HG03521 (cell line): ENCODE measurements at regions not wholly inside any gene's neighbourhood (a gene's known extent, or its start where the extent isn't known, plus 50 kb on each side); places are given as distances from the start of the nearest gene placed in this dataset.
"Not testable (repeated sequence)": the region's sequence is repeated elsewhere in the genome, so short reads cannot be mapped to it uniquely, and the experiment has no call there.

Experiments
- ATAC-seq: cut with Tn5 transposase; IDR thresholded peaks from one replicate; pipeline ENCODE4 v1.9.1; 2021; ENCODE audit warnings: mild to moderate bottlenecking, moderate library complexity; ENCODE audit not compliant: unreplicated experiment

DNA sequence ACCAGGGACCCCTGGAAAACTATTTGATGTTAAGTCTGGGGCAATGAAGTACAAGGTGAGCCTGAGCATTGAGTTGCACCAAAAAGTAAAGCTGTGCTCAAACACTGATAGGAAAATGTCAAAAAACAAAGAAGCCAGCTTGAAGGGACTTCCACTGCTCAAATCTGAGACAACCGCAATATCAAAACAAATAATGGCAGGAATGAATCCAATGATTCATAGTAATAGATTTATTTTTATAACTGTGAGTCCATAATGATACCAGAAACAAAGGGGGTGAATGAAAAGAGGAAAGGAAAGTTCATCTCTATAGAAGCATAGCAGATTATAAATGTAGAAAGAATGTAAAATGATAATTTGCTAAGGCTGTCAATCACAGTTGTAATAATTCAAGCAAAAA, 237.3 kb upstream of the ZBTB20 start:
- ATAC-seq, result no peak

DNA sequence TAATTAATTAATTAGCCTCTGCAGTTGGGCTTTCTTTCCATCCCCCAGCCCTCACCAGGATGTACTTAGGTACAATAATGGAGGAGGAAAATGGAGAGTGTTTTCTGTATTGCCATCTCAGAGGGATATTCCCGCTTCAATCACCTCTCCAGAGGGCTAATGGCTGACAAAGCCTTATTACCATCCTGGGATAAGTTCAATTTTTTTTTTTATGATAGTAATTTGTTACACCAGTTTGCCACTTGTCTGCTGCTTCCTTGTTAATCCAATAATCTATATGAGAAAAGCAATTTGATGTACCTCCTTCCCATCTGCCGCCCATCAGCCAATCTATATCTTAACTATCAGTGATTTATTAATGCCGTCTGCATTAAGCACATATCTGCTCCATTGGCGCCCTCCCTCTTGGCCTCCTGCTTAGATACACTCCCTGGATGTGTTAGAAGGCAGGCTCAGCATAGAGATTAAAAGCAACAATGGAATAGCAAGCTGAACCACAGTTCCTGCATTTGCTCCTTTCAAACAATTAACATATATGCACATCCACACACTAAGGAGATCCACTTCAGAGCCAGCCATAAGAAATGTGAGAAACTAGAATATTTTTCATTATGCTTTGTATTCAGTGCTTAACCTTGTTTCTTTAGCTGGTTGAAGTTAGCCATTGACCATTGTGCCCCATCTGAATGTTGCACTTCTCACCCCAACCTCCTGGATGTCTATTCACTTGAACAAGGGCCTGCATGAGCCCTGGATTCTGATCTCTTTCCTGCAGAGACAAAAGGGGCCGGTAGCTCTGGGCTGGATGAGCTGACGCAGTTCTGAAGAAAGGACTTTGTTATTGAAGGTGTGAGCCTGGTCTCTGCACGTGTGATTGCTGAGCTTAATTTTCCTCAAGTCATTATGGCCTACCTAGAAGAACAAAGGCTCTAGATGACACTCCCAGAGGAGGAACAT, 237.3 kb upstream of the GAP43 start:
- no peak for ATAC-seq

DNA sequence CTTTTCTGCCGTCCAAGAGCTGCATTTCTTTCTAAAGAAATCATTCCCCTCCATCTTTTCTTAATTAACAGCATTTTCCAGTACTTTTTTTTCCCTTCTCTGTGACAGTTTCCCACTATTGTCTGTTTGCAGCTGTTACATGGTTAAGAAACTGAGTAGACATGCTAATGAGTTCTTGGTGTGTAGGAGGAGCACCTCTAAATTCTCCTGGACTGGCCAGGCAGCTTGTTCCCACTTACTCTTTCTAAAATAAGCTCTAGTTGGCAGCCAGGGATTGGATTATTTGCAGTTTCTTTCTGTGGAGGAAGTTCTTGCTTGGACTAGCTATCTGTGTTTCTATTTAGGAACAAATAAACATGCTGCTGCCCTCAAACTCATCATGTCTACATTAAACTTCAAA, 235.1 kb upstream of the GAP43 start:
- ATAC-seq, result no peak

DNA sequence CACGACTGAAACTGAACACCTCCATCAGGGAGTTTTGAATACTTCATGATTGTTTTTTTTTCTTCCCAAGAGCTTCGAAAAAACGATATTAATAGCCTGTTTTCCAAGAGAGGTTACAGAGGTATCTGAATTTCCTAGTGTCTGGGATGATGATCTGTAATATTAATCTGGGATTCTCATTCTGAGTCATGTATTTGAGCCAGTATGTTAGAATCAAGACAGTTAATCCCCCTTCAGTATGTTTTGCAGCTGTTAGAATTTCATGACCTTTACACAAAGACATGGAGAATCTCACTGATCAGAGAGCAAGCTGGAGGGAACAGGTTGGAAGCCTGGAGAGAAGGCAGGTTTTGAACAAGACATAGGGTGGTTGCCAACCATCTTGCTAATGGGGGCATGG, 234.5 kb upstream of the GAP43 start:
- ATAC-seq, result no peak

DNA sequence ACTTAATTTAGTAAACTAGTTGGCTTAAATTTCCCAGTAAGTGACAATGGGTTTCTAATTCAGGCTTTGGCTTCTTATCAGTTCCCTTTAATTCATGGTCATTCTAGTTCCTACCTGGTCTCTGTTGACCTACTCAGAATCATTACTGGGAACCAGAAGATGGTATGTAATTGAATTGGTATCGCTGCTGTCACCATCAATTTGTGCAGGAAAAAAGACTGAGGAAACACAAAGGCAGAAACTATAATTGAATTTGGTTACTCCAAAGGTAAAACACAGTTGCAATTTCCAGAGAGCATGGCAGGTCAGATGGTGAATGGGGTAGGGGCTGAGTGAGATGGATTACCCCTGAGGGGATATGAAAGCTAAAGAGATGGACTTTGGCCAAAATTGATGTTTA, 226.5 kb upstream of the GAP43 start:
- no peak for ATAC-seq

DNA sequence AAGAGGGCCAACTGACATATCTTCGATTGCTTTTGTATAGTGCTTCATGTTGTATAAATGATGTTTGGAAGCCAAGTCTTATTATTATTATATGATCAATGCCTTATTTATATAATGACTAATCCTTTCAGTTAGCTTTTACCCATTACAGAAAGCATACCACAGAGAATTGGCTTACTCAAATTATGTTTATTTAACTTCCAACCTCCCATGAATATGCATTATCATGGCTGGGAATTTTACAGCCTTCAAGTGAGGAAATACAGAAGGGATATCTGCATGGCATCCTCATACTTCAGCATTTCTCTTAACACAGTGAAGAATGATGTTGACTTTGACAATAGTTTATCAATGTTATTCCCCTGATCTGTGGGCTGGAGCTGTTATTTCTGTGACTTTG, 225.9 kb upstream of the GAP43 start:
- ATAC-seq, result no peak

DNA sequence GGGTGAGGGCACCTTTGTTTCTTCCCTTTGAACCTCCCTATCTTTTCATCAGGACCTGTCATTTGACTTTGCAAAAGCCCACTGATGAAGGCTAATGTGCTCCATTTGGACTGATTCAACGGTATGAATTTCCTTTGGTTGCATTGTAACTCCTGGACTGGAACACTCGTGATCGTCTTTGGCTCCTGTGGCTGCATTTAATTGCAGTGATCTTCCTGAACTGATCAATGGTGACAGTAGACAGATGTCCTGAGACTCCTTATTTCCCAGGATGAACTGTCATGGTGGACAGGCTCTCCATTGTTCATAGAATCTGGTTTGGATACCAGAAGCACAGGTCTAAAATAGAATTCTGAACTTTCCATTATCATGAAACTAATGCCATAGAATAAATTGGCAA, 224.8 kb upstream of the GAP43 start:
- no peak for ATAC-seq

DNA sequence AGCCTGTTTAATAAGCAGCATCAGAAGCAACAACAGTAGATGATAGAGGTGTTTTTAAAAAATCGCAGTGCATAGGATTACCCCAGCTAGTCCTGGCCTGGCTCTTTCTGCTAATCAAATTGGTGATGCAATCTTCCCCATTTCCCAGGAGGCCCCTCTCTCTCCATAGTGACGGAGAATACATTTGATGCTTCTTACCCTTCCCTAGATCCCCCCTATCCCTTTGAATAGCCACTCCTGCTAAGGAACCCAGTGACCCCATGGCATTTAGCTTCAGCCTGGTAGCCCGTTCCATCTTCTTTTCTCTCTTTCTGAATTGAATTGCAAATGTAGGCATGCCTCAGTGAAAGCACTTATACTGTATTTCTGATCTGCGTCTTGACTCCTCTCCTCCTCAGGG, 223.6 kb upstream of the GAP43 start:
- no peak for ATAC-seq

DNA sequence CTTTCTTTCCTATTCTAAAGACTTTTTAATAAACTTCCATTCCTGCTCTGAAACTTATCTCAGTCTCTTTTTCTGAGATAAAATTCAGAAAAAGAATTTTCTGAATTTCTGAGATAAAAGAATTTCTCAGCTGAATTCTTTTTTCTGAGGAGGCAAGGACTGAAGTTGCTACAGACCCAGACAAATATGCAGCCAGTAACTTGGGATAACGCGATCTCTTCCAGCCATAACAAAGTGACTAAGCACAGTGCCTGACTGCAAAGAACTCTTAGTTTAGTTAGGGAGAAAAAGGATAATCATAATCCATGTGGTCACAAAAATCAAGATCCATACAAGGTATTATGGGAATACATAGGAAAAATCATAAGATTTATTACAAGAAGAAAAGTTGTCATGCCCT, 222.0 kb upstream of the GAP43 start:
- ATAC-seq, result no peak

DNA sequence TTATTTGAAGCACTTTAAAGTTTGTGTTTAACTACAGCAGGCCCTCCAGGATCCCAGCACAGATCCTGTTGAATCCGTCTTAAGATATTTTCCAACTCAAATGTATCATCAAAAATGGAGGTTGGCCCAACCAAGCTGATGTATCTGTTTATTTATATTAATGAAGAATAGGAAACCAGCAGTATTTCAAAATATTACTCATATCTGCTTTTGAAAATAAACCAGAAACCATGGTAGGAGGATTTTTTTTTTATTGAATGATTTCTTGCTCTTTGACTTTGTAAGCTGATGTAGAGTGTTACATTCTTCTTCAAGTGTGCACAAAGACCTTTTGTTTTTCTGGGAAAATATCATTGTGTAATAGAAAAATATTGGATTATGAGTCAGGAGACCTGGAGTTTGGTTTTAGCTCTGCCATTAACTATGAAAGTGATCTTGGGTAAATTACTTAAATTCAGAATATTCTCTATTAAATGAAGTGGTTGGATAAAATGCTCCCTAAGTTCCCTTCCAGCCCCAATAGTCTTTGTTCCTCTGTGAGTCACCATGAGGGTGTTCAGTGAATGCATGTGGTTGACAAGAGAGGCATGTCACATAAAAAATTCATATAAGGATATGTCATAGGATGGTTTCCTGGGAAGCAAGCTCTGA, 221.3 kb upstream of the GAP43 start:
- no peak for ATAC-seq

DNA sequence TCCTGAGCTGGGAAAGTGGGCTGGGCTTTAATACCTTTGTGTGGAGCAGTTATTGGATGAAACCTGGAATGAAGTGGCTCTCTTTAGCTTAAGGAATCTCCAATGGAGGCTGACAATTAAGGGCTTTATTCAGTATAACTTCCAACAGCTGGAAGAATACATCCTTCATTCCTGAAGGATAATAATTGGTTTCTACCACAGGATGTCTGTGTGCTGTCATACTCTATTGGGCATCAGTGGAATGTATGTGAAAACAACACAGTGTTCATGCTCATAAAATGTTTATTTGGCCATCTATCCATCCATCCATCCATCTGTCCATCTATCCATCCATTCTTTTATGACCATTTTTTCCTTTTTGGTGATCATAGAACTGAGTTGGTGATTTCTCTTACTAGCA, 220.7 kb upstream of the GAP43 start:
- no peak for ATAC-seq

DNA sequence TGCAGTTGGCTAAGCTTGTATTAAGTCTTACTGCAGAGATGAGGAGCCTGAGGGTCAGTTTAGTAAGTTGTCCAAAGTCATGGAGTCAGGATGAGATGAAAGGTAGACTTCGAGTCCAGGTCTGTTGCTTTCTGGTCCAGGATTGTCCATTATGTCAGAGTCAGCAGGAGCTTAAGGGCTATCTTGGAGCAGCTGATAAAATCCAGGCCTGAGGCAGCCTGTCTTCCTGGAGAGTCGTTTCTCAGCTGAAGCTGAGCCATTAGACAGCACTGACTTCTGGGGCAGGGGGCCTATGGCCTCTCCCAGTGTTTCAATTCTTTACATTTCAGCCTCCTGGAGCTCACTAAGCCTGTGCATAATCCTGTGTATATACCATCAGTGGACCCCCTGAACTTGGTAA, 219.5 kb upstream of the GAP43 start:
- ATAC-seq, result no peak

DNA sequence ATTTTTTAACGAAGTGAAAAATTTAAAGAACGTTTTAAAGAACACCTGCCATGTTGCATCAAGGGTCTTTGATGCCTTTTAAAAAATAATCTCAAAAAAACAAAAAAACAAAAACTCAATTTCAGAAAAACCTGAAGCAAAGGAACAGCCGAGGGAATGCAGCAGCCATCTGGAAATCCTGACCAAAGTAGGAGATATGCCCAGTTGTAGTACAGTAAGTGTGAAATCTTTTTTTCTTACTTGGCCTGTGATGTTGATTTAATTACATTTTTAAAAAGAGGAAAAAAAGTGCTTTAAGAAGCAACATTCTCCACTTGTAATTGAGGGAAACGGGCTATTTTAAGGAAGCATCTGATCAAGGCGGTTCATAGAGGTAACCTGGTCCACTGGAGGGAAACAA, 213.7 kb upstream of the GAP43 start:
- ATAC-seq, result no peak

DNA sequence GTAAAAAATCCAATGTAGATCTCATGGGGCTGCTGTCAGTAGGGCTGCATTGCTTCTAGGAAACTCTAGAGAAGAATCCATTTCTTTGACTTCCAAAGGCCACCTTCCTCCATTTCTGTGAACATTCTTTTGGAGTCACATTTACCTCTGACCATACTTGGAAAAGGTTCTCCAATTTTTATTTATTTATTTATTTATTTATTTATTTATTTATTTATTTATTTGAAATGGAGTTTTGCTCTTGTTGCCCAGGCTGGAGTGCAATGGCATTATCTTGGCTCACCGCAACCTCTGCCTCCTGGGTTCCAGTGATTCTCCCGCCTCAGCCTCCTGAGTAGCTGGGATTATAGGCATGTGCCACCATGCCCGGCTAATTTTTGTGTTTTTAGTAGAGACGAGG, 208.7 kb upstream of the GAP43 start:
- ATAC-seq, result not testable (repeated sequence)

DNA sequence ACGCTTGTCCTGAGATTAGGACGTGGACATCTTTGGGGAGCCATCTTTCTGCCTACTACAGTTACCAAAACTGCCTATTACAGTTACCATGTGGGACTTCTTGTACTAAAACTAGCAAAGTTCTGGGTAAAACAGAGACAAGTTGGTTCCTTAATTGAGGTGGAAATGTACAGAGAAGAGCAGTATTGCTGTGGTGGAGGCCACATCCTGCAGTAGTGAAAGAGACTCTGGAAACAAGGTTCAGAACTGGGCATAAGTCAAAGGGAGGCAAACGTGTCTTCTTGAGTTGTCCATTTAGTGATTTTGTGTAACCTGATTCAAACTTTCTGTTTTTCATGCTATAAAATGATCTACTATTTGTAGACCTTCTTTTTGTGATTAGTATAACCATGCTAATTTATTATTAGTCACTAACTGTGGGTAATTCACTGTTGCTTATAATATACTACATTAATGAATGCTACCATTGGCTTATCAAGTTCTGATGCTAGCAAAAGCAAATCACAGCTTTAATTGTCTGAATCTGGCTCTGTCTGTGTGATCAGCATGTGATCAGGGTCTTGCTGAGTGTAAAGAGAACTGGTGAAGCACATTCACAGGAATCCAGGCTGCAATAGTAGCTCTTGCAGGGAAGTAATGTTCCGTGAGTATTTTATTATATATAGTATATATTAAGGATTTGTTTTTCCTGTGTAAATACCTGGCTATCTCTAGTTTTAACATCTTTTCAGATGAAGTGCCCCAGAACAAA, 207.9 kb upstream of the GAP43 start:
- ATAC-seq, result no peak

DNA sequence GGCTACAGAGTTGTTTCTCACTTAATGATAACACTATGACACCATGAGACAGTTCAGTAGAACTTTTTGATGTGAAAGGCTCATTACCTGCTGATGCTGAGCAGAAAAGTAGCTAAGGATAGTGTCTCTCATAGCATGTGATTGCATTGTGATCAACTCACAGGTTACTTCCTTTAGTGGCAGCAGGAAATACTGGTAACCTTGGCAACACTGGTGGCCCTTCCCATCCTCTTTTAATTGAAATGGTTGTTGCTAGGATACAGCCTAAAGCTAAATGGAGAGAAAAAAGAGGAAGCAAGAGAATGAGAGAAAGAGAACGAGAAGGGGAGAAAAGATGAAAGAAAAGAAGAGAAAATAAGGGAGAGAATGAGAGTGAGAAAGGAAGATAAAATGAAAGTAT, 204.7 kb upstream of the GAP43 start:
- ATAC-seq, result no peak

DNA sequence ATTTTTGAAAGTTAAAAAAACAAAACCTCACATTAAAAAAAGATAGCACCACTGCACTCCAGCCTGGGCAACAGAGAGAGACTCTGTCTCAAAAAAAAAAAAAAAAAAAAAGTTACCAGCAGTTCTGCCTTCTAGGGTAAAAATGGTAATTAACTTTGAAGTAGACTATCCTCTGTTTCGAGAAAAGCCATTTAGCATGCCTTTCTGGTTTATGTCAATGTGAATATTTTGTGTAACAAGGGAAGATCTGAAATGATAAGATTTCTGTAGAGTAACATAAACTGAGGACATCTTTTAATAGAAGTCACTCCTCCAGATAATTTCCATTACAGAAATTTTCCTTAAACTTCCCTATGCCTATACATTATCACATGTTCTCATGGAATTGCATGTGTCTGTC, 203.2 kb upstream of the GAP43 start:
- ATAC-seq, result no peak

DNA sequence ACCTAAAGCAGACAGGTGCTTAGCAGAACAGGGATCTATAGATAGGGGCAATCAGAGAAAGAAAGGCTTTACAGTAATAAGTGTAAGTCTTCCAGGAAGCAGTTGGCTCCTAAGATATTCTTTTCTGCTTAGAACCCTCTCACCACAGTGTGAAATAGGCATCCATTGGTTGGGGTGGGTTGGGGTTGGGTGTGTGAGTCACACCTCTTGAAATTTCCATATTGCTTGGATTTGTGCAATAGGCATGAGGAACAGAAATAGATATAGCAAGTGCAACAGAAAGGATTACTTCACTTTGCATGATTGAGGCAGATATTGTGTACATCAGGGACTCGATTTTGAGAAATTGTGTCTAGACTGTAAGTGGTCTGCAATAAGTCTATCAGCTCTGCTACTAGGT, 200.1 kb upstream of the GAP43 start:
- ATAC-seq, result no peak

DNA sequence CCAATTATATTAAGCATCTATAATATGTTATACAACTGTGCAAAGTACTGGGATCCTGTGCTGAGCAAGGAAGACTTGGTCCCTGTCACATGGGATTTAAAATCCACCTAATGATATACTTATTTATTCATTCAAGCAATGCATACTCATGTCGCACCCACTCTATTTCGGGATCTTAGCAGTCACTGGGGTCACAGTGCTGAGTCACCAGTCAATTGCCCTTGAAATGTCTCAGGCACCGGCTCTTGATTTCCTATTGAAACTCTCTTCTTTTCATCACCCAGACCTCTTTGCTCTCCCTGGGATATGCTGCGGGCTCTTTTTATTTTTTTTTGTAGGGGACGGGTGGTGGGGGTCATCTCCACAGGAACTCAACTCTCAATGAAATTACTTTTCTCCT, 194.5 kb upstream of the GAP43 start:
- no peak for ATAC-seq

DNA sequence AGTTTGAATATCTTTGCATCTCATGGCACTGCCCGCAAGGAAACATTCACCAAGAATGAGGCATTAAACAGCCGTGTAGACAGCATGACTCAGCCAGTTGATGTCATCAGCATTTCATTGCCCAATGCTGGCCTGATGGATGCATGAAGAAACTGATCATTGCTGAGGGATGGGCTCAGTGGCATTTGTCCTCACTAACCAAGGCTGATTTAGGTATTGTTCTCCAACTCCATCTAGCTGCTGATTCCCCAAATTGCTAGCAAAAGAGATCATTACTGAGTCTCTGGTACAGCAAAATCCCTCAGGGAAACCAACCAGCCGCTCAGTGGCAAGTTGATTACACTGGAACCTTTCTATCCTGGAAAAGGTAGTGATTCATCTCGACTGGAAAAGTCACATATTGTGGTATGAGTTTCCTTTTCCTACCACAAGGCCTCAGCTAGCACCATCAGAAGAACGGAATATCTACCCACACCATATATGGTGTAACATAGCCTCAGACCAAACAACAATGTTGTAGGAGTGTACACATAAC, 186.5 kb upstream of the GAP43 start:
- ATAC-seq, result no peak

DNA sequence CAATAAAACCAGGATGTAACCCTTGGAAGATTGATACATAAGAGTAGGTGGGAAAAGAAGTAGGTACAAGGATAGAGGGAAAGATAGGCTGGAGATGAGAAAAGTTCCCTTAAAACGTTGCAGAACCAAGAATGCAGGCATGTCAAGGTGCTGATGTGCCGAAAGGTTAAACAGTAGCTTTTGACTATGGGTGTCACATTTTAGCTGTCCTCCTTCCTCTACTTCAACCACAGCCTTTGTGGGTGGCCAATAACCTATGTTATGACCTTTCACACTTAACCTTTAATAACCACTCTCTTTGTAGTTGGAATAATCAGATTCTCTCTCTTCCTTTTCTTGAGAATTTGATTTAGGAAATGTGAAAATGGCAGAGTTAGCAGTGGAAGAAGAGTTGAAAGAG, 184.5 kb upstream of the GAP43 start:
- no peak for ATAC-seq

DNA sequence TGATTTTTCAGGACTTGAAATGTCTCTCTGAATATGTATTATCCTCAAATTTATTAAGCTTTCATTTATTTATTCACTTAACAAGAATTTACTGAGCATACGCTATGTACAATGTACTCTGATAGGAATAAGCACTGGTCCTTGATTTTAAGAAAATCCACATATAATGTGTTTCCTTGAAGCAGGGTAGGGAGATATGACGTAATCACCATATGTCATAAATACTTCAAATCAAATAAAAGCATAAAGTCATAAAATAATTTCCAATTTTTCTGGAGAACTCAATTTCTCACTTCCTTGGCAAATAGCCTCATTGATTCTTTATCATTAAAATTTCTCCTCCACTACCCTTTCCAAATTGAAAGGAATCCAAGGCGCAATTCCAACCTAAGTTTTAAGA, 177.8 kb upstream of the GAP43 start:
- no peak for ATAC-seq
